Calu3 (cell line): ENCODE measurements at regions not wholly inside any gene's neighbourhood (a gene's known extent, or its start where the extent isn't known, plus 50 kb on each side); places are given as distances from the start of the nearest gene placed in this dataset.

ENCODE experiments used
- BruUV-seq: library from RNA; stranded (reverse); fragments of 400-500 nt; replicated peaks from 2 replicates; lab custom pipeline; 2021; lab: Mats Ljungman, UMichigan
- CTCF ChIA-PET: fragments of 300-600 bp; sonication (Branson Sonifier 250); formaldehyde crosslinking; loops from one replicate; lab custom pipeline; 2022; ENCODE audit warnings: antibody characterized with exemption; lab: Charles Lee
- DNase-seq: peaks from one replicate; pipeline ENCODE4 v3.0.0; 2022
- H3K27ac Mint-ChIP-seq: one replicate; pipeline ENCODE4 v1.8.0; 2022; ENCODE audit warnings: mixed read lengths; ENCODE audit not compliant: unreplicated experiment
- H3K27me3 Mint-ChIP-seq: one replicate; pipeline ENCODE4 v1.8.0; 2022; ENCODE audit warnings: mixed read lengths; ENCODE audit not compliant: unreplicated experiment
- H3K36me3 Mint-ChIP-seq: one replicate; pipeline ENCODE4 v1.8.0; 2022; ENCODE audit warnings: mild to moderate bottlenecking, moderate library complexity, mixed read lengths; ENCODE audit not compliant: insufficient read depth, unreplicated experiment
- H3K4me1 Mint-ChIP-seq: one replicate; pipeline ENCODE4 v1.8.0; 2022; ENCODE audit warnings: mild to moderate bottlenecking, low read depth, mixed read lengths; ENCODE audit not compliant: unreplicated experiment
- H3K4me3 Mint-ChIP-seq: one replicate; pipeline ENCODE4 v1.8.0; 2022; ENCODE audit warnings: mild to moderate bottlenecking, low read depth, moderate library complexity, mixed read lengths; ENCODE audit not compliant: unreplicated experiment
- H3K9me3 Mint-ChIP-seq: one replicate; pipeline ENCODE4 v1.8.0; 2022; ENCODE audit warnings: low read depth, mixed read lengths; ENCODE audit not compliant: unreplicated experiment
- CTCF ChIP-seq: fragments of 200-600 bp; IDR thresholded peaks from one replicate; pipeline ENCODE4 v1.8.0; 2022; ENCODE audit warnings: antibody characterized with exemption; ENCODE audit not compliant: unreplicated experiment
- intact Hi-C: fragments of 100-400 bp; cut with micrococcal nuclease; formaldehyde crosslinking; loops from one replicate; pipeline ENCODE4 v1.10.0; 2022; ENCODE audit not compliant: unreplicated experiment

- intact Hi-C loops: no loop called here
- no TSS peak for BruUV-seq
- no peak for TF ChIP-seq CTCF
- H3K4me3 Mint-ChIP-seq: no peak overlapping the region
- H3K4me1 Mint-ChIP-seq: no peaks in the 10 kb centered on the region
- CTCF ChIA-PET: interaction anchor here (2.6 kb wide), 1 partner anchor 20 kb away, joined by 7 read pairs; no protein-coding TSS in a partner anchor
- no peaks in the 10 kb centered on the region for H3K27me3 Mint-ChIP-seq
- DNase-seq: no peak
- H3K27ac Mint-ChIP-seq: no peak overlapping the region
- H3K36me3 Mint-ChIP-seq: no peaks in the 10 kb centered on the region
- no peaks in the 10 kb centered on the region for H3K9me3 Mint-ChIP-seq
These were observed 63.6 kb upstream of the KIF26B start for GRCh38 chr1:245091171-245091621.

GRCh38 chr1:245090491-245091090, 64.2 kb upstream of the KIF26B start:
- Mint-ChIP-seq H3K4me3 (no peak overlapping the region), H3K27me3 (no peaks in the 10 kb centered on the region), H3K9me3 (no peaks in the 10 kb centered on the region), H3K27ac (no peak overlapping the region), H3K4me1 (peaks cover under 1% of the 10 kb centered on the region), H3K36me3 (no peaks in the 10 kb centered on the region)
- no TSS peak for BruUV-seq
- CTCF ChIA-PET: no interaction called here
- no peak for TF ChIP-seq CTCF
- intact Hi-C loops: no loop called here
- no peak for DNase-seq

GRCh38 chr1:245087723-245088122, 67.1 kb upstream of the KIF26B start:
- Mint-ChIP-seq H3K4me3 (no peak overlapping the region), H3K4me1 (peaks cover 7% of the 10 kb centered on the region), H3K9me3 (no peaks in the 10 kb centered on the region), H3K27ac (no peak overlapping the region), H3K27me3 (no peaks in the 10 kb centered on the region), H3K36me3 (no peaks in the 10 kb centered on the region)
- no peak for TF ChIP-seq CTCF
- no TSS peak for BruUV-seq
- intact Hi-C loops: loop anchor here (10.0 kb wide), 1 partner anchor 187 kb away; no protein-coding TSS in a partner anchor
- CTCF ChIA-PET: interaction anchor here (1.4 kb wide), 1 partner anchor 55 kb away, joined by 3 read pairs; no protein-coding TSS in a partner anchor
- DNase-seq: no peak

- CTCF ChIA-PET: interaction anchor here (1.4 kb wide), 1 partner anchor 56 kb away, joined by 3 read pairs; no protein-coding TSS in a partner anchor
- no peak overlapping the region for H3K4me3 Mint-ChIP-seq
- H3K9me3 Mint-ChIP-seq: no peaks in the 10 kb centered on the region
- peaks cover 7% of the 10 kb centered on the region for H3K4me1 Mint-ChIP-seq
- BruUV-seq: no TSS peak
- H3K27ac Mint-ChIP-seq: no peak overlapping the region
- no peaks in the 10 kb centered on the region for H3K27me3 Mint-ChIP-seq
- DNase-seq: no peak
- no peak for TF ChIP-seq CTCF
- H3K36me3 Mint-ChIP-seq: no peaks in the 10 kb centered on the region
- intact Hi-C loops: loop anchor here (10.0 kb wide), 1 partner anchor 188 kb away; no protein-coding TSS in a partner anchor
These were observed 68.3 kb upstream of the KIF26B start for GRCh38 chr1:245086389-245086969.
